ENCODE measurements at regions not wholly inside any gene's neighbourhood (a gene's known extent, or its start where the extent isn't known, plus 50 kb on each side); places are given as distances from the start of the nearest gene placed in this dataset.
"Not testable (repeated sequence)": the region's sequence is repeated elsewhere in the genome, so short reads cannot be mapped to it uniquely, and the experiment has no call there.

GRCh38 chr6:137641474-137642077, 147.4 kb upstream of the OLIG3 start:
- Histone ChIP-seq H3K36me3 (ENCODE audit: control insufficient read depth in 1 of 2, insufficient read depth in 2 of 2, low read length in 2 of 2) (no peaks in the 10 kb centered on the region), H3K9ac (ENCODE audit: low read depth in 1 of 2, low read length in 2 of 2) (no peak overlapping the region), H3K4me1 (ENCODE audit: control insufficient read depth in 1 of 2, insufficient read depth in 2 of 2, low read length in 2 of 2) (peaks cover 2 to 5% of the 10 kb centered on the region in 2 donors), H3K9me3 (ENCODE audit: control insufficient read depth in 1 of 2, low read length in 2 of 2) (peaks cover 0 to 5% of the 10 kb centered on the region in 2 donors), H3K4me3 (ENCODE audit: low read depth in 1 of 2, low read length in 2 of 2) (no peak overlapping the region), H3K27me3 (ENCODE audit: control insufficient read depth in 1 of 2, insufficient read depth in 2 of 2, low read length in 2 of 2) (no peaks in the 10 kb centered on the region), H3K27ac (ENCODE audit: low read depth, low read length) (no peak overlapping the region)

DNA sequence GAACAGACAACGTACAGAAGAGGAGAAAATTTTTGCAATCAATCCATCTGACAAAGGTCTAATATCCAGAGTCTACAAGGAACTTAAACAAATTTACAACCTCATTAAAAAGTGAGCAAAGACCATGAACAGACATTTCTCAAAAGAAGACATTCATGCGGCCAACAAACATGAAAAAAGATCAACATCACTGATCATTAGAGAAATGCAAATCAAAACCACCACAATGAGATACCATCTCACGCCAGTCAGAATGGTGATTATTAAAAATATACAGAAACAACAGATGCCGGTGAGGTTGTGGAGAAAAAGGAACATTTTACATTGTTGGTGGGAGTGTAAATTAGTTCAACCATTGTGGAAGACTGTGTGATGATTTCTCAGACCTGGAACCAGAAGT, 149.0 kb upstream of the OLIG3 start:
- H3K27me3 ChIP-seq (ENCODE audit: control insufficient read depth in 1 of 2, insufficient read depth in 2 of 2, low read length in 2 of 2); H3K4me3 ChIP-seq (ENCODE audit: low read depth in 1 of 2, low read length in 2 of 2); H3K27ac ChIP-seq (ENCODE audit: low read depth, low read length); H3K36me3 ChIP-seq (ENCODE audit: control insufficient read depth in 1 of 2, insufficient read depth in 2 of 2, low read length in 2 of 2); H3K9ac ChIP-seq (ENCODE audit: low read depth in 1 of 2, low read length in 2 of 2); H3K9me3 ChIP-seq (ENCODE audit: control insufficient read depth in 1 of 2, low read length in 2 of 2): not testable (repeated sequence)
- peaks cover 14 to 16% of the 10 kb centered on the region in 2 donors for H3K4me1 ChIP-seq (ENCODE audit: control insufficient read depth in 1 of 2, insufficient read depth in 2 of 2, low read length in 2 of 2)

GRCh38 chr6:137643644-137644043, 149.4 kb upstream of the OLIG3 start:
- peaks cover 18 to 20% of the 10 kb centered on the region in 2 donors for H3K4me1 ChIP-seq (ENCODE audit: control insufficient read depth in 1 of 2, insufficient read depth in 2 of 2, low read length in 2 of 2)

DNA sequence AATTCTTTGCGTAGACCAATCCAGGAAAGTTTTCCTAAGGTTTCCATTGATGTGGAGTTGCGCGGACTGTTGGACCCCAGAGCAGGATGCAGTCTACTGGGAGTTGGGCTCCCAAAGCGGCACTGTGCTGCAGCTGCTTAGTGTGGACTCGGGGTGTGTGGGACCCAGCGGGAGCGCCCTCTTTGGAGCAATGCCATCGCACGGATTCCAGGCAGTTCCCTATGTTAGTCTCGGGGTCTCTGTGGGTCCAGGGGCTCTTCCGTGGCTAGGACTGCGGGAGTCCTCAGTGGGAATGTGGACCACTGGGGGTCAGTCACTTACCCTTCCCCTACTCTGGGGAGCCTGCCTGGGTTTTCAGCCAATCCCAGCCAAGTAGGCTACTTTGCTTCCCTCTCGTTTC, 151.7 kb upstream of the OLIG3 start:
- H3K27me3 ChIP-seq (ENCODE audit: control insufficient read depth in 1 of 2, insufficient read depth in 2 of 2, low read length in 2 of 2): no peaks in the 10 kb centered on the region
- no peak overlapping the region for H3K27ac ChIP-seq (ENCODE audit: low read depth, low read length)
- peaks cover 26 to 32% of the 10 kb centered on the region in 2 donors for H3K4me1 ChIP-seq (ENCODE audit: control insufficient read depth in 1 of 2, insufficient read depth in 2 of 2, low read length in 2 of 2)
- peaks cover 0 to 5% of the 10 kb centered on the region in 2 donors for H3K9me3 ChIP-seq (ENCODE audit: control insufficient read depth in 1 of 2, low read length in 2 of 2)
- no peak overlapping the region for H3K9ac ChIP-seq (ENCODE audit: low read depth in 1 of 2, low read length in 2 of 2)
- no peak overlapping the region for H3K4me3 ChIP-seq (ENCODE audit: low read depth in 1 of 2, low read length in 2 of 2)
- no peaks in the 10 kb centered on the region for H3K36me3 ChIP-seq (ENCODE audit: control insufficient read depth in 1 of 2, insufficient read depth in 2 of 2, low read length in 2 of 2)

More at GRCh38 chr6:137643644-137644043, 149.4 kb upstream of the OLIG3 start:
- H3K27ac ChIP-seq (ENCODE audit: low read depth, low read length); H3K9me3 ChIP-seq (ENCODE audit: control insufficient read depth in 1 of 2, low read length in 2 of 2); H3K27me3 ChIP-seq (ENCODE audit: control insufficient read depth in 1 of 2, insufficient read depth in 2 of 2, low read length in 2 of 2); H3K4me3 ChIP-seq (ENCODE audit: low read depth in 1 of 2, low read length in 2 of 2); H3K9ac ChIP-seq (ENCODE audit: low read depth in 1 of 2, low read length in 2 of 2); H3K36me3 ChIP-seq (ENCODE audit: control insufficient read depth in 1 of 2, insufficient read depth in 2 of 2, low read length in 2 of 2): not testable (repeated sequence)

DNA sequence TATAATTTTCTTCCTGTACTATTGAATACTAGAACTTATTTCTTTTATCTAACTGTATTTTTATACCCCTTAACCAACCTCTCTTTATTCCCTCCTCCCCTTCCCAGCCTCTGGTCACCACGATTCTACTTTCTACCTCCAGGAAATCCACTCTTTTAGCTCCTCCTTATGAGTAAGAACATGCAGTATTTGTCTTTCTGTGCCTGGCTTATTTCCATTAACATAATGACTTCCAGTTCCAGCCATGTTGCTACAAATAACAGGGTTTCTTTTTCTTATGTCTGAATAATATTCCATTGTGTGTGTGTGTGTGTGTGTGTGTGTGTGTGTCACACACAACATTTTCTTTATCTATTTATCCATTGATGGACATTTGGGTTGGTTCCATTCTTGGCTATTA, 152.3 kb upstream of the OLIG3 start:
- Histone ChIP-seq H3K36me3 (ENCODE audit: control insufficient read depth in 1 of 2, insufficient read depth in 2 of 2, low read length in 2 of 2) (no peaks in the 10 kb centered on the region), H3K27me3 (ENCODE audit: control insufficient read depth in 1 of 2, insufficient read depth in 2 of 2, low read length in 2 of 2) (no peaks in the 10 kb centered on the region), H3K9ac (ENCODE audit: low read depth in 1 of 2, low read length in 2 of 2) (no peak overlapping the region), H3K4me3 (ENCODE audit: low read depth in 1 of 2, low read length in 2 of 2) (no peak overlapping the region), H3K4me1 (ENCODE audit: control insufficient read depth in 1 of 2, insufficient read depth in 2 of 2, low read length in 2 of 2) (peaks cover 31 to 33% of the 10 kb centered on the region in 2 donors), H3K27ac (ENCODE audit: low read depth, low read length) (no peak overlapping the region), H3K9me3 (ENCODE audit: control insufficient read depth in 1 of 2, low read length in 2 of 2) (peaks cover 0 to 5% of the 10 kb centered on the region in 2 donors)

- peaks cover 4 to 10% of the 10 kb centered on the region in 2 donors for H3K9me3 ChIP-seq (ENCODE audit: control insufficient read depth in 1 of 2, low read length in 2 of 2)
- H3K27me3 ChIP-seq (ENCODE audit: control insufficient read depth in 1 of 2, insufficient read depth in 2 of 2, low read length in 2 of 2): no peaks in the 10 kb centered on the region
- H3K36me3 ChIP-seq (ENCODE audit: control insufficient read depth in 1 of 2, insufficient read depth in 2 of 2, low read length in 2 of 2): no peaks in the 10 kb centered on the region
- H3K4me1 ChIP-seq (ENCODE audit: control insufficient read depth in 1 of 2, insufficient read depth in 2 of 2, low read length in 2 of 2): peaks cover 36 to 43% of the 10 kb centered on the region in 2 donors
- no peak overlapping the region for H3K9ac ChIP-seq (ENCODE audit: low read depth in 1 of 2, low read length in 2 of 2)
- H3K27ac ChIP-seq (ENCODE audit: low read depth, low read length): peak overlapping the region; percentile 28
- peak overlapping the region; percentile 1 to 19 for H3K4me3 ChIP-seq (ENCODE audit: low read depth in 1 of 2, low read length in 2 of 2)
These were observed 153.7 kb upstream of the OLIG3 start for GRCh38 chr6:137647762-137648447.

GRCh38 chr6:137650720-137651119, 156.5 kb upstream of the OLIG3 start:
- H3K9ac ChIP-seq (ENCODE audit: low read depth in 1 of 2, low read length in 2 of 2): no peak overlapping the region
- peaks cover 36 to 43% of the 10 kb centered on the region in 2 donors for H3K4me1 ChIP-seq (ENCODE audit: control insufficient read depth in 1 of 2, insufficient read depth in 2 of 2, low read length in 2 of 2)
- H3K27ac ChIP-seq (ENCODE audit: low read depth, low read length): no peak overlapping the region
- peaks cover 15 to 25% of the 10 kb centered on the region in 2 donors for H3K9me3 ChIP-seq (ENCODE audit: control insufficient read depth in 1 of 2, low read length in 2 of 2)
- H3K4me3 ChIP-seq (ENCODE audit: low read depth in 1 of 2, low read length in 2 of 2): peak overlapping the region in 1 of 2 donors; percentile 48
- H3K36me3 ChIP-seq (ENCODE audit: control insufficient read depth in 1 of 2, insufficient read depth in 2 of 2, low read length in 2 of 2): no peaks in the 10 kb centered on the region
- H3K27me3 ChIP-seq (ENCODE audit: control insufficient read depth in 1 of 2, insufficient read depth in 2 of 2, low read length in 2 of 2): no peaks in the 10 kb centered on the region

GRCh38 chr6:137651178-137651577, 157.0 kb upstream of the OLIG3 start:
- peak overlapping the region; percentile 22 for H3K27ac ChIP-seq (ENCODE audit: low read depth, low read length)
- H3K4me3 ChIP-seq (ENCODE audit: low read depth in 1 of 2, low read length in 2 of 2): peak overlapping the region in 1 of 2 donors; percentile 48
- H3K9me3 ChIP-seq (ENCODE audit: control insufficient read depth in 1 of 2, low read length in 2 of 2): peaks cover 20 to 28% of the 10 kb centered on the region in 2 donors
- peak overlapping the region; percentile 4 to 35 for H3K9ac ChIP-seq (ENCODE audit: low read depth in 1 of 2, low read length in 2 of 2)
- no peaks in the 10 kb centered on the region for H3K36me3 ChIP-seq (ENCODE audit: control insufficient read depth in 1 of 2, insufficient read depth in 2 of 2, low read length in 2 of 2)
- no peaks in the 10 kb centered on the region for H3K27me3 ChIP-seq (ENCODE audit: control insufficient read depth in 1 of 2, insufficient read depth in 2 of 2, low read length in 2 of 2)
- H3K4me1 ChIP-seq (ENCODE audit: control insufficient read depth in 1 of 2, insufficient read depth in 2 of 2, low read length in 2 of 2): peaks cover 36 to 43% of the 10 kb centered on the region in 2 donors

GRCh38 chr6:137651591-137652335, 157.6 kb upstream of the OLIG3 start:
- Histone ChIP-seq H3K27me3 (ENCODE audit: control insufficient read depth in 1 of 2, insufficient read depth in 2 of 2, low read length in 2 of 2) (no peaks in the 10 kb centered on the region), H3K27ac (ENCODE audit: low read depth, low read length) (no peak overlapping the region)

More at GRCh38 chr6:137651591-137652335, 157.6 kb upstream of the OLIG3 start:
- H3K36me3 ChIP-seq (ENCODE audit: control insufficient read depth in 1 of 2, insufficient read depth in 2 of 2, low read length in 2 of 2): no peaks in the 10 kb centered on the region
- H3K9ac ChIP-seq (ENCODE audit: low read depth in 1 of 2, low read length in 2 of 2): peak overlapping the region; percentile 4 to 35
- H3K9me3 ChIP-seq (ENCODE audit: control insufficient read depth in 1 of 2, low read length in 2 of 2): peaks cover 20 to 28% of the 10 kb centered on the region in 2 donors
- H3K4me1 ChIP-seq (ENCODE audit: control insufficient read depth in 1 of 2, insufficient read depth in 2 of 2, low read length in 2 of 2): peaks cover 36 to 43% of the 10 kb centered on the region in 2 donors
- peak overlapping the region; percentile 29 to 48 for H3K4me3 ChIP-seq (ENCODE audit: low read depth in 1 of 2, low read length in 2 of 2)
